HEK293T (cell line): ENCODE measurements at regions not wholly inside any gene's neighbourhood (a gene's known extent, or its start where the extent isn't known, plus 50 kb on each side); places are given as distances from the start of the nearest gene placed in this dataset.

ENCODE experiments used
- ELF4 ChIP-seq: fragments of 450-650 bp; IDR thresholded peaks from 2 replicates; pipeline ENCODE4 v1.6.1; 2017; ENCODE audit warnings: antibody characterized with exemption
- FOXA1 ChIP-seq: fragments of 450-650 bp; IDR thresholded peaks from 2 replicates; pipeline ENCODE4 v1.6.1; 2016; ENCODE audit warnings: mild to moderate bottlenecking
- NFRKB ChIP-seq: fragments of 450-650 bp; IDR thresholded peaks from 2 replicates; pipeline ENCODE4 v1.6.1; 2016; ENCODE audit warnings: mild to moderate bottlenecking, moderate library complexity
- PKNOX1 ChIP-seq: fragments of 450-650 bp; IDR thresholded peaks from 2 replicates; pipeline ENCODE4 v1.6.1; 2016
- SUZ12 ChIP-seq: fragments of 450-650 bp; IDR thresholded peaks from 2 replicates; pipeline ENCODE4 v1.6.1; 2016; ENCODE audit warnings: mild to moderate bottlenecking
- TARDBP ChIP-seq: fragments of 450-650 bp; IDR thresholded peaks from 2 replicates; pipeline ENCODE4 v1.6.1; 2016
- ZNF384 ChIP-seq: fragments of 450-650 bp; IDR thresholded peaks from 2 replicates; pipeline ENCODE4 v1.6.1; 2016

- TF ChIP-seq PKNOX1 (no peak), NFRKB (no peak), FOXA1 (no peak), ELF4 (no peak), ZNF384 (no peak), TARDBP (no peak), SUZ12 (no peak)
Measured at GRCh38 chr21:35243171-35243570, 194.1 kb upstream of the RUNX1 start.
